Erythroblast (primary cell): ENCODE measurements at regions not wholly inside any gene's neighbourhood (a gene's known extent, or its start where the extent isn't known, plus 50 kb on each side); places are given as distances from the start of the nearest gene placed in this dataset.

Experiments
- GATA1 ChIP-seq: IDR thresholded peaks from 2 replicates; pipeline ENCODE4 v1.6.1; 2011; ENCODE audit warnings: low read depth, mild to moderate bottlenecking, control low read depth, low read length, moderate library complexity
- POLR2A ChIP-seq: IDR thresholded peaks from 2 replicates; pipeline ENCODE4 v1.6.1; 2011; ENCODE audit warnings: mild to moderate bottlenecking, low read length

GRCh38 chr3:7973006-7973405 is 528.6 kb upstream of the LMCD1 start:
- no peak for TF ChIP-seq POLR2A
- no peak for TF ChIP-seq GATA1
